A549 (cell line): ENCODE measurements at regions not wholly inside any gene's neighbourhood (a gene's known extent, or its start where the extent isn't known, plus 50 kb on each side); places are given as distances from the start of the nearest gene placed in this dataset.

ENCODE experiments used
- CTCF ChIP-seq: fragments of >200 bp; sonication (Bioruptor Twin); formaldehyde crosslinking; IDR thresholded peaks from 3 replicates; pipeline ENCODE4 v1.5.1; 2016
- EP300 ChIP-seq, 2 experiments: fragments of >200 bp; sonication (Bioruptor Twin); formaldehyde crosslinking; IDR thresholded peaks; 2 replicates in 1 of 2; 3 replicates in 1 of 2; pipeline ENCODE4 v1.6.1; 2016 to 2017
- HOXB5 ChIP-seq: fragments of 250-450 bp; sonication (Bioruptor Pico); IDR thresholded peaks from 2 replicates; pipeline ENCODE4 v1.5.0; 2020; ENCODE audit warnings: mild to moderate bottlenecking, moderate library complexity
- POLR2A ChIP-seq: IDR thresholded peaks from 2 replicates; pipeline ENCODE4 v1.6.1; 2012; ENCODE audit warnings: mild to moderate bottlenecking, low read length
- RAD21 ChIP-seq, 2 experiments: fragments of >200 bp in 1 of 2; sonication (Bioruptor Twin) in 1 of 2; formaldehyde crosslinking in 1 of 2; IDR thresholded peaks in 1 of 2; conservative IDR thresholded peaks in 1 of 2; 2 replicates in 1 of 2; 3 replicates in 1 of 2; pipeline ENCODE4 v1.6.1; 2012 to 2018; ENCODE audit warnings: inconsistent platforms in 1 of 2
- RCOR1 ChIP-seq: fragments of 150-350 bp; IDR thresholded peaks from 2 replicates; pipeline ENCODE4 v1.6.1; 2014; ENCODE audit warnings: antibody characterized with exemption, low read length, low read depth

- no peak for TF ChIP-seq HOXB5 (CRISPR knock-in tag)
- TF ChIP-seq RAD21 (conservative IDR thresholded peaks at IDR 0.05 in 1 of 2, IDR thresholded peaks at IDR 0.05 in 1 of 2), result no peak
- TF ChIP-seq EP300 (IDR thresholded peaks at IDR 0.05), result no peak
- TF ChIP-seq CTCF, result no peak
- TF ChIP-seq RCOR1, result no peak
- no peak for TF ChIP-seq POLR2A
Measured at GRCh38 chr13:74895042-74895796, 586.8 kb downstream of the TBC1D4 start.
